Duodenal mucosa (tissue), 2 donors: ENCODE measurements at regions not wholly inside any gene's neighbourhood (a gene's known extent, or its start where the extent isn't known, plus 50 kb on each side); places are given as distances from the start of the nearest gene placed in this dataset.

ENCODE experiments used
- H3K27ac ChIP-seq: one replicate; pipeline ENCODE4 v1.7.0; 2013; ENCODE audit warnings: low read depth, low read length
- H3K27me3 ChIP-seq, 2 donors: one replicate each; pipeline ENCODE4 v1.7.0; 2013; ENCODE audit warnings: low read length in 2 of 2, control low read depth in 1 of 2; ENCODE audit not compliant: insufficient read depth in 2 of 2, control insufficient read depth in 1 of 2
- H3K36me3 ChIP-seq, 2 donors: one replicate each; pipeline ENCODE4 v1.7.0; 2013; ENCODE audit warnings: low read length in 2 of 2, control low read depth in 1 of 2; ENCODE audit not compliant: insufficient read depth in 2 of 2, control insufficient read depth in 1 of 2
- H3K4me1 ChIP-seq, 2 donors: one replicate each; pipeline ENCODE4 v1.7.0; 2013; ENCODE audit warnings: low read length in 2 of 2, control low read depth in 1 of 2; ENCODE audit not compliant: insufficient read depth in 2 of 2, control insufficient read depth in 1 of 2
- H3K4me3 ChIP-seq, 2 donors: one replicate each; pipeline ENCODE4 v1.7.0; 2013; ENCODE audit warnings: low read length in 2 of 2, low read depth in 1 of 2
- H3K9ac ChIP-seq, 2 donors: one replicate each; pipeline ENCODE4 v1.7.0; 2013; ENCODE audit warnings: low read length in 2 of 2, low read depth in 1 of 2
- H3K9me3 ChIP-seq, 2 donors: one replicate each; pipeline ENCODE4 v1.7.0; 2013; ENCODE audit warnings: low read length in 2 of 2, control low read depth in 1 of 2; ENCODE audit not compliant: control insufficient read depth in 1 of 2

GRCh38 chr2:217066510-217067270, 206.8 kb upstream of the TNP1 start:
- H3K36me3 ChIP-seq: no peaks in the 10 kb centered on the region
- no peak overlapping the region for H3K9ac ChIP-seq
- H3K4me1 ChIP-seq: no peaks in the 10 kb centered on the region
- no peak overlapping the region for H3K4me3 ChIP-seq
- H3K27me3 ChIP-seq: no peaks in the 10 kb centered on the region
- no peak overlapping the region for H3K27ac ChIP-seq
- H3K9me3 ChIP-seq: peaks cover 0 to 3% of the 10 kb centered on the region in 2 donors

DNA sequence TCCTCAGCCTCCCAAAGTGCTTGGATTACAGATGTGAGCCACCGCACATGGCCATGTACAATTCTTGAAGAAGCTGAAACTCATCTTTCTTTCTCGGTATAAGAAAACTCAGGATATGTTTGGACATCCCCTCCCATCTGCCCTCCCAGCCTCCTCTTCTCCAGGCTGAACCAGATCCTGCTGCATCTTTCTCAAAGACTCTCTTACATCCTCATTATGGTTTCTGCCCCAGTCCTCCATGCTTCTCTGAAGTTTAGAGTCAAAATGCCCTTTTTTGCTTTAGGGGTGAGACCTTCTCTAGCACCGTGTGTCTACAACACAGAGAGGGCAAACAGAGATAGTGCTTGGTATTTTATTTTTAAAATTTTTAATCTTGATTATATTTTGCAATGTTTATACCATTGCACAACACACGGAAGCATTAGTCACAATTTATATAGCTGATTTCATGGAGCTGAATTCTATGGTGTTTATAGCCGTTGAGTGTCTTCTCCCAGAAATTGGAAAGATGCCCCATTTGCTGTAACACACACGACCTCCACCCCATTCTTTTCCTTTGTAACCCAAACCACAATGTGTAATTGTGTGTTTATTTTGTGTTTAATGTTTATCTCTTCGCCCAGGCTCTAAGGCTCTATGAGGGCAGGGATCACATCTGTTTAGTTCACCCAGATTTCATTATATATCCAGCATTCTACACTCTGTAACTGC, 206.0 kb upstream of the TNP1 start:
- Histone ChIP-seq H3K27me3 (no peaks in the 10 kb centered on the region), H3K9me3 (peaks cover 0 to 3% of the 10 kb centered on the region in 2 donors), H3K9ac (no peak overlapping the region), H3K4me1 (no peaks in the 10 kb centered on the region), H3K27ac (no peak overlapping the region), H3K4me3 (no peak overlapping the region), H3K36me3 (no peaks in the 10 kb centered on the region)

DNA sequence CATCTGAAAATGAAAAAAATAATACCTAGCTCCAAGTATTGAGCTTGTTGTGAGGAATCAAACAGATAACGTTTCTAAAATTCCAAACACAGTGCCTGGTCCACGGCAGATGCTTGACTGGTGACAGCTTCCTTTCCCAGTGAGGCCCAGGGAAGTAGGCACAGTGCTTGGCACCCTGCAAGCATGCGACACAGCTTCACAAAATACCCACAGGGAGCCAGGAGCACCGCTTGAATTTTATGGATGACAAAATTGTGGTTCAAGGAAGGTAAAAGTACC, 205.1 kb upstream of the TNP1 start:
- Histone ChIP-seq H3K9ac (no peak overlapping the region), H3K27me3 (no peaks in the 10 kb centered on the region), H3K27ac (no peak overlapping the region)

DNA sequence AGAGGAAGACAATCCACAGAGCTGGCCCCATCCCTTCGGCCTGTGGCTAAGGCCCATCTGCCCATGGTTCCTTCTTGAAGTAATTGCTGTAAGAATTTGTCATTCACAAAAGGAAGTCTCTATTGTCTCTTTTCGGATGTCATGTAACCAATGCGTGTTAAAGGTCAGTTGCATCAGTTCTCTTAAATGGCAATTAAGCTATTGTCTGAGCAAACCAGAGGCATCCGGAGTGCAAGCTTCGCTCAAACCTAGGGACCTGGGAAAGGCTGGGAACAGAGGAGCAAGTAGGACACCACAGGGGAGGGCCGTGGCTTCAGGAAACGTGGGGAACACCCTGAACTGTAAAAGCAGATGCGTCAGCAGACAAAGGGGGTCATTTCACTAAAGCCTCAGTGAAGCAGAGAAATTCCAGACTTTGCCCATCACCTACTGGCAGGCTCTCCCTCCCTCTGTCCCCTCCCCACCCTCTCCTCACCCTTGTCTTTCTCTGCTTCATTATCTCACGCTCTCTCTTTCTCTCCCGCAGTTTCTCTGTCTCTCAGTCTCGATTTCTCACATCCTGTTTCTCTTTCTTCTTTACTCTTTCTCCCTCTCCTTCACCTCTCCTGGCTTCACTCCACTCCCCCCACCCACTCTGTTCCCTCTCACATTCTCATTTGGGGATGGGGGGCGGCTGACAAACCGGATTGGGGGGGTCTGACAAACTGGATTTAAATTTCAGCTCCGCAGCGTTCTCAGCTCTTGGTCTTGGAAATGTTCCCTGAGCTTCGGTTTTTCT, 204.6 kb upstream of the TNP1 start:
- Histone ChIP-seq H3K27me3 (no peaks in the 10 kb centered on the region), H3K4me3 (no peak overlapping the region), H3K27ac (no peak overlapping the region), H3K36me3 (no peaks in the 10 kb centered on the region), H3K9me3 (peaks cover 0 to 3% of the 10 kb centered on the region in 2 donors), H3K4me1 (no peaks in the 10 kb centered on the region), H3K9ac (no peak overlapping the region)

More for the DNA sequence above, 205.1 kb upstream of the TNP1 start:
- H3K4me3 ChIP-seq: no peak overlapping the region
- no peaks in the 10 kb centered on the region for H3K4me1 ChIP-seq
- H3K9me3 ChIP-seq: peaks cover 0 to 3% of the 10 kb centered on the region in 2 donors
- no peaks in the 10 kb centered on the region for H3K36me3 ChIP-seq

- Histone ChIP-seq H3K36me3 (no peaks in the 10 kb centered on the region), H3K9me3 (peaks cover 0 to 3% of the 10 kb centered on the region in 2 donors), H3K27me3 (no peaks in the 10 kb centered on the region), H3K4me3 (no peak overlapping the region), H3K9ac (no peak overlapping the region), H3K4me1 (no peaks in the 10 kb centered on the region), H3K27ac (no peak overlapping the region)
These were observed 203.4 kb upstream of the TNP1 start for GRCh38 chr2:217063238-217063755.

DNA sequence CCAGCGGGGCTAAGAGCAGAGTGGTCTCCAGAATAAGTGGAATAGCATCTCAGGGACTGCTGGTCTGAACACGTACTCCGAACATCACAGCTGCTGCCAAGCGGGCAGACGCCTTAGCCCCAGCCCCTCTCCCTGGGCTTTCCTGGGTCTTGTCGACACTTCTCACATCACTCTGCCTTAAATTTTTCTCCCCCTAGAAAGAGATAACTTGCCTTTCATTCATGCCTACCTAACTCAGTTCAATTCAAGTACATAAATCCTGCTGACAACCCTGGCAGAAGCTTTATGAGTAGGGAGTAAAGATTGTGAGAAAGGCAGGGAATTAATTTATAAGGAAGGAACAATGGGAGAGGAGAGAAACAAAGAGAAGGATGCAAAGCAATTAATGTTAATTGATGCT, 202.9 kb upstream of the TNP1 start:
- no peak overlapping the region for H3K27ac ChIP-seq
- H3K4me1 ChIP-seq: no peaks in the 10 kb centered on the region
- H3K4me3 ChIP-seq: no peak overlapping the region
- H3K36me3 ChIP-seq: no peaks in the 10 kb centered on the region
- peaks cover 0 to 1% of the 10 kb centered on the region in 2 donors for H3K9me3 ChIP-seq
- no peaks in the 10 kb centered on the region for H3K27me3 ChIP-seq
- no peak overlapping the region for H3K9ac ChIP-seq

DNA sequence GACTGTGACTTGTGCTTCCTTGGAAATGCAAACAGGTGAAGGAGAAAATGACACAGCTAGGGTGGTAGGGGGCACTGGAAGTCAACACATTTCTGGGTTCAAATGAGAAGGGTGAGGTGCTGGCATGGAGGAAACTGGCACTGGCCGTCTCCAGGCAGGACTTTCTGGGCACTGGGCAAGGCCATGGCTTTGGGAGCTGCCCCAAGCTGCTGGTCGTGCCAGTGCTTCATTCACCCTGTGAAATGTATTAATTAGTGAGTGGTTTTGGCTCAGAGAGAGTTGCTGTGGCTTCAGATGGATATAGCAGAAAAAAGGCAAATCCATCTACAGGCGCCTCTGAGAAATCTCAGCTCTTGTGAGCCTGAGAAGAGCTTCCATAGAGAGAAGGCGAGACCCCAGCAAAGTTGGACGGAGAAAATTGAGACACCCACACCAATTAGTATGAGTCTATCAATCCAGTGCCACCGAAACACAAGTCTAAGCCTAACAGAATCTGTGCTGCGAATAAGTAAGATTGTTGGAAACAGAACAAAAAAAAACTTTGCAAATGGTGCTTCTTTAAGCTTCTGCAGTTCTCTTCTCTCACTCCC, 202.1 kb upstream of the TNP1 start:
- no peak overlapping the region for H3K4me3 ChIP-seq
- H3K9me3 ChIP-seq: no peaks in the 10 kb centered on the region
- H3K27ac ChIP-seq: no peak overlapping the region
- no peak overlapping the region for H3K9ac ChIP-seq
- H3K27me3 ChIP-seq: no peaks in the 10 kb centered on the region
- H3K36me3 ChIP-seq: no peaks in the 10 kb centered on the region
- no peaks in the 10 kb centered on the region for H3K4me1 ChIP-seq

DNA sequence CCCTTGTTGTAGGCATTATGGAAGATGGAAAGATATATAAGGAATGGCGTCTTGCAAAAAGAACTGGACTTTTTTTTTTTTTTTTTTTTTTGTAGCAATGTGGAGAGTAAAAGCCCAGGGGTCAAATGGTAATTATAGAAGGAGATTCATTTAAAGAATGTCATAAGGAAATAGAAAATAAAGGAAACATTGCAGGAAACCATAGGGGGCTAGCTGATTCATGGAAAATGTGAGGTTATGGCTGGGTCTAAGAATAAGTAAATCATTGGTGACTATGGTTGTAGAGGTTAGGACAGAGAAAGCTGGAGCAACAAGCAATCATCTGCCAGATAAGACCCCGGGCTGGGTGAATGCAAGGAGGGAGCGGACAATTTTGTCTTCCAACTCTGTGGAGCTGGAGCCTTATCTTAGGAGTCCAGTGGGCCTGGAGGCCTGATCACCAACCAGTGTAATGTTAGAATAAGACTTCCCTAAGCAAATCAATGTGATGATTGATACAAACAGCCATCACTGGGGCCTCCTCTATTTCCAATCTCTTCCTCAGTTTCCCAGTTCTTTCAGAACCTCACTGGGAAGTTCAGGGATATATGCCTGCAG, 201.2 kb upstream of the TNP1 start:
- H3K36me3 ChIP-seq: no peaks in the 10 kb centered on the region
- no peaks in the 10 kb centered on the region for H3K9me3 ChIP-seq
- H3K27me3 ChIP-seq: no peaks in the 10 kb centered on the region
- H3K4me1 ChIP-seq: no peaks in the 10 kb centered on the region
- no peak overlapping the region for H3K27ac ChIP-seq
- no peak overlapping the region for H3K4me3 ChIP-seq
- H3K9ac ChIP-seq: no peak overlapping the region

- H3K27me3 ChIP-seq: no peaks in the 10 kb centered on the region
- H3K9ac ChIP-seq: no peak overlapping the region
- H3K4me3 ChIP-seq: no peak overlapping the region
- H3K27ac ChIP-seq: no peak overlapping the region
- H3K36me3 ChIP-seq: no peaks in the 10 kb centered on the region
- no peaks in the 10 kb centered on the region for H3K4me1 ChIP-seq
- no peaks in the 10 kb centered on the region for H3K9me3 ChIP-seq
These were observed 200.7 kb upstream of the TNP1 start for GRCh38 chr2:217060516-217060915.
